NCI-H2029 treated with DMSO at 0.1 percent for 48 hours (cell line): ENCODE measurements at regions not wholly inside any gene's neighbourhood (a gene's known extent, or its start where the extent isn't known, plus 50 kb on each side); places are given as distances from the start of the nearest gene placed in this dataset.
"Not testable (repeated sequence)": the region's sequence is repeated elsewhere in the genome, so short reads cannot be mapped to it uniquely, and the experiment has no call there.

ENCODE experiments used
- DNase-seq: peaks from one replicate; lab custom pipeline; 2025; lab: John Stamatoyannopoulos, UW

GRCh38 chr7:17440025-17440784, 141.8 kb downstream of the AHR start:
- DNase-seq = not testable (repeated sequence)

- DNase-seq = no peak
These were observed 142.4 kb downstream of the AHR start for GRCh38 chr7:17440831-17441230.

GRCh38 chr7:17441557-17441956, 143.1 kb downstream of the AHR start:
- DNase-seq = no peak

GRCh38 chr7:17444151-17444550, 145.7 kb downstream of the AHR start:
- no peak for DNase-seq

GRCh38 chr7:17444673-17445072, 146.2 kb downstream of the AHR start:
- DNase-seq = no peak

DNA sequence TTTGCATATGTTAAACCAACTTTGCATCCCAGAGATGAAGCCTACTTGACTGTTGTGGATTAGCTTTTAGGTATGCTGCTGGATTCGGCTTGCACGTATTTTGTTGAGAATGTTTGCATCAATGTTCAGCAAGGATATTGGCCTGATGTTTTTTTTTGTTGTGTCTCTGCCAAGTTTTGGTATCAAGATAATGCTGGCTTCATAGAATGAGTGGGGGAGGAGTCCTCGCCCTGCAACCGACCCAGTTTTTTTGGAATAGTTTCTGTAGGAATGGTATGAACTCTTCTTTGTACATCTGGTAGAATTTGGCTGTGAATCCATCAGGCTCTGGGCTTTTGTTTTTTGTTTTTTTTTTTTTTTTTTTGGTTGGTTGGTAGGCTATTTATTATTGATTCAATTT, 147.9 kb downstream of the AHR start:
- no peak for DNase-seq

DNA sequence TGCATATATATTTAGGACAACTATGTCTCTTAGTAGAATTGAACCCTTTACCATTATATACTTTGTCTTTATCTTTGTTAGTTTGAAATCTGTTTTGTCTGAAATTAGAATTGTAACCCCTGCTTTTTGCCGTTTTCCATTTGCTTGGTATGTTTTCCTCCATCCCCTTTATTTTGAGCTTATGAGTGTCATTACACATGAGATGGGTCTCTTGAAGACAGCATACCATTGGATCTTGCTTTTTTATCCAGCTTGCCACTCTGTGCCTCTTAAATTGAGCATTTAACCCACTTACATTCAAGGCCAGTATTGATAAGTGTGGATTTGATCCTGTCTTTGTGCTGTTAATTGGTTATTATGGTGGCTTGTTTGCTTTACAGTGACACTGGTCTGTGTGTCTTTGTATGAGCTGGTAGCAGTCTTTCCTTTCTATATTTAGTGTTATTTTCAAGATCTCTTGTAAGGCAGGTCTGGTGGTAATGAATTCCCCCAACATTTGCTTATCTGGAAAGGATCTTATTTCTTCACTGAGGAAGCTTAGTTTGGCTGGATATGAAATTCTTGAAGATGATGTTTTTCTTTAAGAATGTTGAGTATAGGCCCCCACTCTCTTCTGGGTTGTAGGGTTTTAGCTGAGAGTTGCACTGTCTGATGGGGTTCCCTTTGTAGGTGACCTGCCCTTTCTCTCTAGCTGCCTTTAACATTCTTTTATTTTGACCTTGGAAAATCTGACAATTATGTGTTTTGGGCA, 149.5 kb downstream of the AHR start:
- DNase-seq = no peak

GRCh38 chr7:17448479-17449423, 150.3 kb downstream of the AHR start:
- no peak for DNase-seq

GRCh38 chr7:17456541-17456940, 158.1 kb downstream of the AHR start:
- DNase-seq = no peak

- DNase-seq = no peak
These were observed 161.5 kb downstream of the AHR start for GRCh38 chr7:17460001-17460400.

- DNase-seq = no peak
These were observed 162.2 kb downstream of the AHR start for GRCh38 chr7:17460665-17461064.

DNA sequence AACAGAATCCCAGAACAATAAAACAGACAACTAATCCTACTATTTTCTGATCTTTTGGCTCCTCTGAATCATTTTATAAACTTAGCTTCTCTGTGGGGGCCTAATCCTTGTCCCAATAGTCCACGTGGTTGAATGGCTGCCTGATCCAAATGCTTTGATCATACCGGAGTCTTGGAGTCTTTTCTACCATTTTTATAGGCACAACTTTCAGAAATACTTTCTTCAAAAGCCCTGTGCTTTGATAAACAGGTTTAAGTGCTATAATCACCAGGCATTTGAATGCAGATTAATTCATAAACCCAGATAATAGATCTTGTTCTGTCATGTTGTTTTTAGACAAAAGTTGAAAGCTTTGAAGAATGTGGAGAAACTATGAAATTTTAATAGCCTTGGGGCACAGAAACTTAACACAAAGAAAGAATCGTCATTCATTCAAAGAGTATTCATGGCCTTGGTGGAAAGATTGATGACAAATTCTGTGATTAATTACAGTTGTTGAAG, 163.7 kb downstream of the AHR start:
- DNase-seq = no peak

DNA sequence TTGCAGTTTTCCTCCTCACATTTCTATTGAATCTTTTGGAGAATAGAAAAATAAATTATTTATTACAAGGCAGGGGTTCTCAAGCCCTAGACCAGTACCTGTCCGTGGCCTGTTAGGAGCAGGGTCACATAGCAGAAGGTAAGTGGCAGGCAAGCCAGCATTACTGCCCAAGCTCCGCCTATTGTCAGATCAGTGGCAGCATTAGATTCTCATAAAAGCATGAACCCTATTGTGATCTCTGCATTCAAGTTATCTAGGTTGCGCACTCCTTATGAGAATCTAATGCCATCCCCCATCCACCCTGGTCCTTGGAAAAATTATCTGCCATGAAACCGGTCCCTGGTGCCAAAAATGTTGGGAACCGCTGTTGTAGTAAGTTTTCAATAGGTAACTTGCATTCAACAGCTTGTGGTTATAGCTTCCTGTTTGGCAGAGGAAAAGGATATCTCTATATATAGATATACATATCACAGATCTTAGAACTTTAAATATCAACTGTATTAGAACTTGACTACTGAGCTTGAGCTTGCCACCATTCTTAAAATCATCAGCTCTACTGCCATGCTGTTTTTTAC, 165.1 kb downstream of the AHR start:
- no peak for DNase-seq

DNA sequence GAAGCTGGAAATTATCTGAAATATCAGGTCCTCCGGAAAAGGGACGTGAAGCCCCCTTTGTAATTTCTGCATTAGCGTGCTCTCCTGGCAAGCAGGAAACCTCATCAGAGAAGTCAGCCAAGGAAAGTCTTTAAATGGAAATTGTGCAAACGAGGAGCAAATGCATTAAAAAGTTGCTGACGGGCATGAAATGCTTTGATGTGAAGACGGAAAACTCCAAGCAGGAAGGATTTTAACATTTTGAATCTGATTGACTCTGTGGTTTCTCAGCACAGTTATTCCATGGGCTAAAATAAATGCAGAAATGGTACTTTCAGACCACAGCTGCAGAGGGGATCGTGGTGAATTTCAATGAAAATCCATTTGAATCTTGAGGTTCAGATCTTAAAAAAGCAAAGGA, 167.8 kb downstream of the AHR start:
- DNase-seq = no peak

- DNase-seq = no peak
These were observed 169.0 kb downstream of the AHR start for GRCh38 chr7:17467386-17467945.

- no peak for DNase-seq
These were observed 172.9 kb downstream of the AHR start for GRCh38 chr7:17471325-17471724.

DNA sequence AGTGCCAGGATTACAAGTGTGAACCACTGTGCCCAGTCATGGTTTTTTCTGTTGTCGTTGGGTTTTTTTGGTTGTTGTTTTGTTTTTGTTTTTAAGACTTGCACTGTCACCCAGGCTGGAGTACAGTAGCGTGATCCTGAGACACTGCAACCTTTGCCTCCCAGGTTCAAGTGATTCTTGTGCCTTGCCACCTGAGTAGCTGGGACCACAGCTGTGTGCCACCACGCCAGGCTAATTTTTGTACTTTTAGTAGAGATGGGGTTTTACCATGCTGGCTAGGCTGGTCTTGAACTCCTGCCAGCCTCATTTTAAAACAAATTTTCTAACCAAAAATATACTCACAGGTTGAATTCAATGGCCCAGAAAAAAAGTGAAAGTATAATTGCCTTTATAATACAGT, 174.1 kb downstream of the AHR start:
- DNase-seq = no peak

DNA sequence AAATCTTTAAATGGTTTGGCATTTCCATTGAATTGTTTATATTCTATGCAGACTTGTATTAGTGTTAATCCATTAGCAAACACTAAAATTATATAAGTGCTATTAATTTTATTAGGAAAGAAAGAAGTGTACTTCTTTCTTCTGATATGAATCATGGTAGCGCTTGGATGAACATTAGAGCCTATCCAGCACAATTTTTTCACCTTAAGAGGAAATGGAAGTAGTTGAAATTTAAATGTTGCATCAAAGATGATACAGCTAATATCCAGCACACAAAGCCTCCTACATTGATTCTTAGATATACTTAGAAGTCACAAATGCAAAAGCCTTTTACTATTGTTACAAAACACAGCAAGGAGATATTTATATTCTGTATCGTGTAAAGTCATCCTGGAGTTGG, 174.5 kb downstream of the AHR start:
- DNase-seq = no peak

DNA sequence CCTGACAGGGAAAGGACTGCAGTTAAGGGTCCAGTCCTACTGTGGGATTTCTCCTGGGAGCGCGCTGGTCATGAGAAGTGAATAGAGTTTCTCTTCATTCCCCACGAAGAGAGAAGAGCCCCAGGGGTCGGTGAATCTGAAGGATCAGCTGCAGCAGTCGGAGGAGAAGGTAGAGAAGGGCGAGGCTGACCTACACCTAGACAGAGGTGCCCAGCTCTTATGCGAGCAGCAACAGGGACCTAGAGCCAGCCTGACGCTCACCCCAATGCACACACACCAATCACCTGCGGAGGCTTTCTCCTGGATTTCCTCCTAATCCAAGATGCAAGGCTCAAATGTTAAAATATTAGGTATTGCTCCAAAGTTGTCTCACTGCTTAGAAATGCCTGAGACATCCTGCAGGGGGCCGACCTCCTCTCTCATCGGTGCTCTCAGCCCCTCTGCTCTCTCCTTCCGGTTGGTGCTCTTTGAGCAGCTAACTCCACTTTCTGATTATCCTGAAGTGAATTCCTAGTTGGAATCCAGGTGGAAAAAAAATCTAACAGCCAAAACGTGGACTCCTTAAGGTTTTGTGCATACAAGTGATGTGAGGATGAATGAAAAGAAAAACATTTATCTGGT, 176.4 kb downstream of the AHR start:
- no peak for DNase-seq

DNA sequence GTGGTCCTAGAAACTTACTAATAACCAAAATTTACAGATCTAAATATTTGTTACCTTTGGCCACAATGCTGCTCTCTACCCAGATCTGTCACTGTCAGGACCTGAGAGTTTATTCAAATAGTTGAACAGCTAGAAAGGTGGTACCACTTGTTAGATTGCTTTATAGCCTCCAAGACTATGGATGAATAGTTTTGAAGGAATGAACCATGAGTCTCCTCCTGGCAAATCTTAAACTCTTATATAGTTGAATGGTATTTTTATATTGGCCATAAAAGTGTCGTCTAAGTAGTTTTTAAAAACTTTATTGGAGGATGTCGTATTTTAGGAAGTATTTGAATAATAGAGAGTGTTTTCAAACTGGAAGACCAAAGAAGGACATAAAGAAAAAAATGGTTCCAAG, 178.7 kb downstream of the AHR start:
- no peak for DNase-seq

DNA sequence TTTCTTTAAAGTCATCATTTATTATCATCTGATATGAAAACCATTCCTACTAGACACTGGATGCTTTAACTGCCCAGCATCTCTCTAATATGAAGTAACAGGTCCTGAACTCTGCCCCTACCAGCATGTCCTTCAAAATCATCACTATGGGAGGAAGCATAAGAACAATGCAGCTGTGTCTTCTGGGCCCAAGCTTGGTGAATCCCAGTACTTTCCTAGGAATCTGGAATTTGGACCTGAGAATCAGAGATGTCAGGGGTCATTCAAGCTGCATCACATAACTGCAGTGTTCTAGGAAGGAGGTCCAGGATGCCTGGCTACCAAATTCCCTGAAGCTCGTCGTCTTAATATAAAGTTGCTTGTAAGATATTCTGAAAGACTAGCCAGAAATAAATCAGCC, 182.7 kb downstream of the AHR start:
- DNase-seq = no peak
